GM18858 (cell line): ENCODE measurements at regions not wholly inside any gene's neighbourhood (a gene's known extent, or its start where the extent isn't known, plus 50 kb on each side); places are given as distances from the start of the nearest gene placed in this dataset.
"Not testable (repeated sequence)": the region's sequence is repeated elsewhere in the genome, so short reads cannot be mapped to it uniquely, and the experiment has no call there.

ENCODE experiments used
- ATAC-seq: cut with Tn5 transposase; IDR thresholded peaks from one replicate; pipeline ENCODE4 v1.9.1; 2021; ENCODE audit not compliant: unreplicated experiment

DNA sequence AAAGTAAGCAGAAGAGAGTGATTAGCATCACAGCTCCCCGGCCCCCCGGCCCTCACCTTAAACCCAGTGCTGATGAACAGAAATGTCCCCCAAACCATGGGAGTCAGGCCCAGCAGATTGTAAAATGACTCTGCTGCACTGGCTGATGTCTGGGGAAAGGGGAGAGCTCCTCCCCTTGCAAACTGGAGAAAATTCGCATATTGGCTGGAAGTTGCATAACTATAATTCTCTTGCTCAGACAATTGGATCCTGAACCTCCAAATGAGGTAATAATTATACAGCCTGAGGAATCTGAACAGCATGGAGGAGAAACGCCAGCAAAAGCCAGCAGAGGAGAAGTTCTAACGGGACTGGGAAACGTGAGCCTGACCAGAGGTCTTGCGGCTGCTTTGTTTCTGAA is 109.7 kb downstream of the C16orf95 start:
- no peak for ATAC-seq

DNA sequence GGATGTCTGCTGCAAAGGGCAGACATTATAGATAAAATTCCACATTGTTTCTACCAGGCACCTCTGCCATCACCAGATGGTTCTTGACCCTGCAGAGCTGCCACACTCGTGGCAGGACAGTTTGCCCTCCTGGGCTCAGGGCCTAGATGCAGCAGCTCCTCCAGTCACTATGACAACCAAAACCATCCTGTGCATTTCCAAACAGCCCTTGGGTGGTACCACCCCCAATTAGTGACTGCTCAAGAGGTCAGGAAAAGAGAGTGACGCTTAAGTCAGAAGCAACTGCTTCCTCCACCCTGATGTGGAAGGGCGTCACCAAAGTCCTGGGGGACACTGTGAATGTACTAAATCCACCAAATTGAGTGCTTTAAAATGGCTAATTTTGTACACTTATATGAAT is 109.2 kb downstream of the C16orf95 start:
- ATAC-seq: no peak

DNA sequence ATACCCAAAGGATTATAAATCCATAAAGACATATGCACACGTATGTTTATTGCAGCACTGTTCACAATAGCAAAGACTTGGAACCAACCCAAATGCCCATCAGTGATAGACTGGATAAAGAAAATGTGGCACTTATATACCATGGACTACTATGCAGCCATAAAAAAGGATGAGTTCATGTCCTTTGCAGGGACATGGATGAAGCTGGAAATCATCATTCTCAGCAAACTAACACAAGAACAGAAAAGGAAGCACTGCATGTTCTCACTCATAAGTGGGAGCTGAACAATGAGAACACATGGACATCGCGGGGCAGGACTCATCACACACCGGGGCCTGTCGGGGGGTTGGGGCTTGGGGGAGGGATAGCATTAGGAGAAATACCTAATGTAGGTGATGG is 108.2 kb downstream of the C16orf95 start:
- not testable (repeated sequence) for ATAC-seq

DNA sequence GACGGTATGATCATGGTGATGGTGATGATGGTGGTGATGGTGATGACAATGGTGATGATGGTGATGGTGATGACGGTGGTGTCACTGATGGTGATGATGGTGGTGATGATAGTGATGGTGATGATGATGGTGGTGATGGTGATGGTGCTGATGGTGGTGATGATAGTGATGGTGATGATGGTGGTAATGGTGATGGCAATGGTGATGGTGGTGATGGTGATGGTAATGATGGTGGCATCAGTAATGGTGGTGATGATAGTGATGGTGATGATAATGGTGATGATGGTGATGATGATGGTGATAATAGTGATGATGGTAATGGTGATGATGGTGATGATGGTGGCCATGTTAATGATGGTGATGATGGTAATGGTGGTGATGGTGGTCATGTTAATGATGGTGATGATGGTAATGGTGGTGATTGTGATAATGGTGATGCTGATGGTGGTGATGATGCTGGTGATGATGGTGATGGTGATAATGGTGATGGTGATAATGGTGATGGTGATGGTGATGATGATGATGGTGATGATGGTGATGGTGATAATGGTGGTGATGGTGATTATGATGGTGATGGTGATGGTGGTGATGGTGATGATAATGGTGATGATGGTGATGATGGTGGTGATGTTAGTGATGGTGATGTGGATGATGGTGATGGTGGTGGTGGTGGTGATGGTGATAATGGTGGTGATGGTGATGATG is 107.2 kb downstream of the C16orf95 start:
- no peak for ATAC-seq

DNA sequence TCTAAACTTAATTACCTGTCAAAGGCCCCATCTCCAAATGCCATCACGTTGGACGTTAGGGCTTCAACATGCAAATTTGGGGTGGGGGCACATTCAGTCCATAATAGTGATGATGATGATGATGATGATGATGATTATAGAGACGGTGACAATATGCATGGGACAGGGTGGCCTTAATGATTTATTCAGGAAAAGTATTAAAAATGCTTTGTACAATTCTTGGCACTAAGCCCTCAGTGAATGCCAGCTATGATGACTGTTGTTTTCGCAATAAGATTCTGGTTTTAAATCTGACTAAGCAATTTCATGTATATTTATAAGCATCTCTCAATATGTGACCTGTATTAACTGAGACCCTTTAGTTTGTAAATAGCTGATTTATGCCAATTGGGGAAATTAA is 106.3 kb downstream of the C16orf95 start:
- ATAC-seq: no peak

DNA sequence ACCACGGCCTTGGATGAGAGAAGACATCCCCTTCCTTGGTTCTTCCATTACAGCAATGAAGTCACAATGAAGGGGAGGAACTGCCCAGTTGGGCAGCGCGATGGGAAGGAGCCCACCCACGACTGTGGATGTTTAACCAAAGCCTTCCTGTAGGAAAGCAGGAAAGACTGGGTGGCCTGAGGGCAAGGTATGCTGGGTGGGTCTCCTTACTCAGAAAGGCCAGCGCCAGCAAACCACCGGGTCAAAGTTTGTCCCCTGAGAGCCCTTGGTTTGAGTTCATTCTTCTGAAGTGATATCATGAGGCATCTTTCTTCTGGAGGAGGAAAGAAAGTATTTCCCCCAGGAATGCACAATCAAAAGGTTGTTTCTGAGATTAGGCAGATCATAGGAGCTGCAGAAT is 105.2 kb downstream of the C16orf95 start:
- no peak for ATAC-seq

DNA sequence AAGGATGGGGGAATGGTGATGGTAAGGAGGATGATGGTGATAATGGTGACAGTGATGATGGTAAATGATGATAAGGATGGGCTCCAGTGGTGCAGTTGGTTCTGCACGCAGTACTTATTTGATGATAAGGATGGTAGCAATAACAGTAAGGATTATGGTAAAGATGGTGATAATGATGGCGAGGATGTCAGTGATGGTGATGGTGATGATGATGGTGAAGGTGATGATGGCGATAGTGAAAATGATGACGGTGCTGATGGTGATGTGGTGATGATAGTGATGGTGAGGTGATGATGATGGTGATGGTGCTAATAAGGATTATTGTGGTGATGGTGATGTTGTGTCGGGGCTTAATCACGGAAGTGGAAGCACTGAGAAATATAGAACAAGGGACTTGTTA is 103.7 kb downstream of the C16orf95 start:
- ATAC-seq: no peak

DNA sequence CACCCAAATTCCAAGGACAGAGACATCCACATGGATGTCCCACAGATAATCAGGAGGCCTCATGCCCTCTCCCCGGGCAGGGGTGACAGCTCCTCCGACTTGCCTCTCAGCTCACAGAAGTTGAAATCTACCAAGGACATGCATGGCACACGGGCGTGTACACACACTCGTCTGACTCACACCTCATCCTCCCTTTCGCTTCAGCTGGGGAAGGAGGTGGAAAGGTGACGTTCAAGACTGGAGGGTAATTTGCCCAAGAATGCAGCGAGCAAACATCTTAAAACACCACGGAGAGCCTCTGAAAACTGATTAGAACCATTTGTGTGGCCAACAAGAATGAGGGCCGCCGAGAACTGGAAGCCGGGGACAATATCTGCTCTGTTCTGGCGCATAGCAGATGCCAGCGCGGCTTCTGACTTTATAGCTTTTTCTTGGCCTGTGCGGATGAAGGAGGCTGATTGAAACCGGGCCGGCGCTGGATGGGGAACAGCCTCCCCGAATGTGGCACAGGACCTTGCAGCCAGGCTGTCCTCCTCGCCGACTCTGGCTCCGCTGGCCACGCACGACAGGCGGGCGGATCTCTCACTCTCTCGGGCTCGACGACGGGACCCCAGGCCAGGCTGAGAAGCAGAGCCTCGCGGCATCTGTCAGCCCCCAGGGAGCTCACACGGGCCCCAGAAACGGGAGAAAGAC is 100.9 kb downstream of the C16orf95 start:
- no peak for ATAC-seq

DNA sequence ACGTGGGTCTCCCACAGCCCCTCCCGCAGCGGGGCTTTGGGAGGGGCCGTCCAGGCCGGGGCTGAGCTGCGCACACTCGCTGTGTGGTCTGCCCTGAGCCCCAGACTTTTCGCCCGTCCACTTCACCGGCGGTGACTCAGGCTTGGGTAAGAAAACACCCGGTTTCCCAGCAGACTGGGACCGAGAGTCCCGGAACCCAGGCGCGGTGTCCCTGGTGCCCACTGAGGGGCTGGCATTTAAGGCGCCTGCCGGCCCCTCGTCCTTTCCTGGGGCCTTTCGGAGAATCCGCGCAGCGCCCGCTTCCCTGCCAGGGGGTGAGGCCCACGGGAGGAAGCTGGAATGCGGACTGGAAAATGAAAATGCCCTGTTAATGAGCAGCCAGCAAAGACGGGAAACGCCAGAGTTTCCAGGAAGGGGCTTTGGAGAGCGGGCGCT is 100.3 kb downstream of the C16orf95 start:
- no peak for ATAC-seq

DNA sequence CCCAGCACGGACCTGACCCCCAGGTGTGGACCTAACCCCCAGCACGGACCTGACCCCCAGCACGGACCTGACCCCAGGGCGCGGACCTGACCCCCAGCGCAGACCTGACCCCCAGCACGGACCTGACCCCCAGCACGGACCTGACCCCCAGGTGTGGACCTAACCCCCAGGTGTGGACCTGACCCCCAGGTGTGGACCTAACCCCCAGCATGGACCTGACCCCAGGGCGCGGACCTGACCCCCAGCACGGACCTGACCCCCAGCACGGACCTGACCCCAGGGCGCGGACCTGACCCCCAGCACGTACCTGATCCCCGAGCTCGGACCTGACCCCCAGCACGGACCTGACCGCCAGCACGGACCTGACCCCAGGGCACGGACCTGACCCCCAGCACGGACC is 99.4 kb downstream of the C16orf95 start:
- not testable (repeated sequence) for ATAC-seq

DNA sequence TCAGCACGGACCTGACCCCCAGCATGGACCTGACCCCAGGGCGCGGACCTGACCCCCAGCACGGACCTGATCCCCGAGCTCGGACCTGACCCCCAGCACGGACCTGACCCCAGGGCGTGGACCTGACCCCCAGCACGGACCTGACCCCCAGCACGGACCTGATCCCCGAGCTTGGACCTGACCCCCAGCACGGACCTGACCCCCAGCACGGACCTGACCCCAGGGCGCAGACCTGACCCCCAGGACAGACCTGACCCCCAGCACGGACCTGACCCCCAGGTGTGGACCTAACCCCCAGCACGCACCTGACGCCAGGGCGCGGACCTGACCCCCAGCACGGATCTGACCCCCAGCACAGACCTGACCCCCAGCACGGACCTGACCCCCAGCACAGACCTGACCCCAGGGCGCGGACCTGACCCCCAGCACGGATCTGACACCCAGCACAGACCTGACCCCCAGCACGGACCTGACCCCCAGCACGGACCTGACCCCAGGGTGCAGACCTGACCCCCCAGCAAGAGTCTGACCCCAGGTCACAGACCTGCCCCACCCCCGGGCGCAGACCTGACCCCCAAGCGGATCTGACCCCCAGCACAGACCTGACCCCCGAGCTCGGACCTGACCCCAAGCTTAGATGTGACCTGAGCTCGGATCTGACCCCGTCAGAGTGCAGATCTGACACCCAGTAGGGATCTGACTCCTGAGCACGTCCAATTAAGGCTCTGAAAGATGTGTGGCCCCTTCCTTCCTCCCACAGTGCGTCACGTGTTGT is 98.7 kb downstream of the C16orf95 start:
- no peak for ATAC-seq

DNA sequence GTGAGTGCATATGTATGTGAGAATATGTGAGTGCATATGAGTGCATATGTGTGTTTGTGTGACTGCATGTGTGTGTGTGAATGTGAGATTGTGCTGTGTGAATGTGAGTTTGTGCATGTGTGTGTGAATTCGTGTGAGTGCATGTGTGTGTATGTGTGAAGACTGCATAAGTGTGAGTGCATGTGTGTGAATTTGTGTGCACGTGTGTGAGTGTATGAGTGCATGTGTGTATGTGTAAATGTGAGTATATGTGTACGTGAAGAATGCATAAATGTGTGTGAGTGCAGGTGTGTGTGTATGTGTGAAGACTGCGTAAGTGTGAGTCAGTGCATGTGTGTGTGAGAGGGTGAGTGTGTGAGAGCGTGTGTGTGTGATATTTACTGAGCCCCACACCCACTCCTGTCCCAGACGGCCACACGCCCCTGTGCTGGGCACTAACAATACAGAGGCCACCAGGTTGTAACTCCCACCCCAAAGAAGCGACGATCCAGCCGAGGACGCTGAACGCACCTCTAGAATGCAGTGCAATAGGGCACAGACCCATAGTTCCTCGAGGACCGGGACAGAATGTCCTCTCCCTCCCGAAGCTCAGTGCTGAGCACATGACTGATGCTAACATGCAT is 97.8 kb downstream of the C16orf95 start:
- ATAC-seq: no peak

DNA sequence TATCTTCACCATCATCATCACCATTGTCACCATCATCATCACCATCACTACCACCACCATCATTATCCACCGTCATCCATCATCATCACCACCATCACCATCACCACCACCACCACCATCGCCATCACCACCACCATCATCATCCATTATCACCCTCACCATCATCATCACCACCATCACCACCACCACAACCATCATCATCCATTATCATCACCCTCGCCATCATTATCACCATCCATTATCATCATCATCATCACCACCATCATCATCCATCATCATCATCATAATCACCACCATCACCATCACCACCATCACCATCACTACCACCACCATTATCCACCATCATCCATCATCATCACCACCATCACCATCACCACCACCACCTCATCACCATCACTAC is 95.6 kb downstream of the C16orf95 start:
- ATAC-seq: no peak

DNA sequence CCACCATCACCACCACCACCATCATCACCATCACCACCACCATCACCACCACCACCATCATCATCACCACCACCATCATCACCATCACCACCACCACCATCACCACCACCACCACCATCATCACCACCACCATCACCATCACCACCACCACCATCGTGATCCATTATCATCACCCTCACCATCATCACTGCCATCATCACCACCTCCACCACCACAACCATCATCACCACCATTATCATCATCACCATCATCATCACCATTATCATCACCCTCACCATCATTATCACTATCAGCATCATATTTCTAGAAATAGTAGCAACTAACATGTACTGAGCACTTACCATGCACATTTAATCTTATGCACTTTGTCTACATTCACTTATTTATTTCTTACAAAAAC is 94.9 kb downstream of the C16orf95 start:
- no peak for ATAC-seq

DNA sequence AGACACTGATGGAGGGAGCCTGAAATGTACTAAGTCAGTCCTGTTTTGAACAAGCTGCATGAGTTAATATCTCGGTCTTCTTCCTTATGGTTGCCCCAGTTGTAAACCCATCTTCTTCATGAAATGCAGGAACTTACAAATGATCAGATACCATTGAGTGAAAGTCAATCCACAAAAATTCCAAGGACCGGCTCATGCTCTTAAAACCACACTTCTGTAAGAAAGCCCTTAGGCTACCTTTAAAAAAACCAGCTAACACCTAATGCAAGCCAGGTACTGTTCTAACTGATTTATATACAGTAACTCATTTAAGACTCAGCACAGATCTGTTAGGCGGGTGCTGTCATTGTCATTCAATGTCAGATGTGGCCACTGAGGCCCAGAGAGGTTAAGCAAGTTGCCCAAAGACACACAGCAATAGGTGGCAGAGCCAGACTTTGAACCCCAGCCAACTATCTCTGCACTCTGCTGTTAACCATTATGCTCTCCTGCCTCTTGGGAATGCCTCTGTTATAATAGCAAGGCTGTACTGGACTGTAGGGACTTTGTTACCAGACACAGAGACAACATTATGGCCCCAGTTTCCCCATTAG is 93.4 kb downstream of the C16orf95 start:
- ATAC-seq: no peak

DNA sequence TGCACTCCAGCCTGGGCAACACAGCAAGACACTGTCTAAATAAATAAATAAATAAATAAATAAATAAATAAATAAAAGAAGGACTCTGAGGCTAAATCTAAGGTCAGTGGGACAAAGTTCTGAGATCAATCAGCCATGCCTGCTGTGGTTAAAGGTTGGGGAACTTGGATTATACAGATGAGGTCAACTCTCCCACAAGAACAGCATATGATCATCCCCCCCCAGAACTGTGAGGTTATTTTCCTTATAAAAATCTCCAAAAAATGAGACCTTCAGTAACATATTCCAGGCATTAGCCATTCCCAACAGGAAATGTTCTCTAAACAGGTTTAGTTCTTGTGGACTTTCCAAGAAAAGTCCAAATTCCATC is 90.3 kb downstream of the C16orf95 start:
- no peak for ATAC-seq

DNA sequence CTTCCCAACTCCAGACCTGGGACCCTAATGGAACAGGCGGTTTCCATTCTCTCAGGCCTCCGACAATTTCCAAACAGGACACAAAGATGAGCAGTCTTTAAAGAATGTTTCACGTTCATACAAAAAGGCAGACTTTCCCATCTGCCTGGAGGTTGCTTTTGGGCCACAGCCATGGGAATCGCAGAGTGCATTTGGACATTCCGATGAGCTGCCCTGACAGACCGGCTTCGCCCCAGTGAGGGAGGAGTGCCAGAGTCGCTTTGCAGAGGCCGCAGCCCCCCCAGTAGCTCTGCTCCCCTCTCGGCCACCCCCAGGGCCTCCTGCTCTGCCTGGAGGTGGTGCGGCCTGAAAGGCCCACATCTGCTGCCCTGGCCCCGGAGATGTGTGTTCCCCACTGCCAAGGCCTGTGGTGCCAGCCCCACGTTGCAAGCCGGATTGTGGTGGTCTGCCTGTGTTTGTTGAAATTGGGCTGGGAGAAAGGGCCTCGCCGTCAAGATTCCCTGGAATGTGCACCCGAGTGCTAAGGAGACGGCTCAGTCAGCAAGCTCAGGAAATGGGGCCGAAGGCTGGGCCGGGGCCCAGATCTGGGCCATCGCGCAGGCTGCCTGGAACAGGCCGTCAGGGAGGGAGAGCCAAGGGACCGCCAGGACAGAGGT is 89.8 kb downstream of the C16orf95 start:
- no peak for ATAC-seq

DNA sequence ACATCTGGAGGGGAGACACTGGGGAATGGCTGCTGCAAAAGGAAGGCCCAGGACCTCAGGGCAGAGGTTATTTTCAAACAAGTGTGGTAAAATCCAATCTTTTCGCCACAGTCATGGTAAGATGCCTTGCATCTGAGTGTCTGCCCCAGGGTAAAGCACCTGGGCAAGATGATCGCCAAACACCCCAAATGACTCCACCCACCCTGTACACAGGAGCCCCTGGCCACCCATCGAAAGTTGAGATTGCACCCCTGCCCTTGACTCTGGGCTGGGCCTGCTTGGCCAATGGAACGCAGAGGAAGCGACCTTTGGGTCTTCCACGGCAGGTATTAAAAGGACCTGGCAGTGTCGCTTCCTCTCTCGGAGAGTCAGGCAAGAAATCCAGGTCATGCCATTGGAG is 88.8 kb downstream of the C16orf95 start:
- ATAC-seq: no peak

DNA sequence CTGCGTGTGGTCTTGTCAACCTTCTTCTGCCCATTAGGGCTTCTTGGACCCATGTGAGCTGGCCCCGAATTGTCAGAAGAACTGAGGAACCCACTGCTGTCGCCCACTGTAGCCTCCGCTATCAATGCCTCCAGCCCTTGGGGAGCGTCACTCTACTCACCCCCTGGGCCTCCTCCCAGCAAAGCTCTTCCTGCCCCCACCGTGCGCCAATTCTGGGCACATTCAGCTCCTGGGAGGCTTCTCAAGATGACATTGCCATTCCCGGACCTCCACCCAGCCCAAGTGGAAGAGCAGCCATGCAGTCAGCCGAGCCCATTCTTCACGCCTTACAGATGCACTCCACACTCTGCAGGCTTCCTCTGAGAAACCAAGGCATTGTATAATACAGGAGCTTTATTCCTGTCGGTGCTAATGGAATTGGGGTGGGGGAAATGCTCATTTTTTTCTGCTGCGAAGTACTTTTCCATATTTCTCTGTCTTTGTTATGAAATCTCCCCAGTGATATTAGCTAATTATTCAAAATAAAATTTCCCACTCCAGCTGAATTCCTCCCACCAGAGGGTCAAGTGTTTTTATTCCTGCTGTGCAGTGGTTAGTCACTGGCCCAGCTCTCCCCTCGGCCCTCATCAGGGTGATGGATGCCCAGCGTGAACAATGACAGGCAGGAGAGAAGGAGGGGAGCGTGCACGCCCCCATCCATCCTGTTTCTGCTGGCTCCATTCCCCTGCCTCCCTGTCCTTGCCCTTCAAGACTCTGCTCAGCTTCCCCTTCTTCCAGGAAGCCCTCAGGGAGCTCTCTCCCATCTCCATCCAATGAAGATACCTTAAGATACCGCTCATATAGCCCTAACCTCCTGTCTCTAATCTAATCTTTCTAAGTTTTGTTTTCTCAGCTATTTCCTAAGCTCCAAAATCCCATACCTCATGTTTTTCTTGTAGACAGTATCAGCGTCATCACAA is 87.7 kb downstream of the C16orf95 start:
- ATAC-seq: no peak

DNA sequence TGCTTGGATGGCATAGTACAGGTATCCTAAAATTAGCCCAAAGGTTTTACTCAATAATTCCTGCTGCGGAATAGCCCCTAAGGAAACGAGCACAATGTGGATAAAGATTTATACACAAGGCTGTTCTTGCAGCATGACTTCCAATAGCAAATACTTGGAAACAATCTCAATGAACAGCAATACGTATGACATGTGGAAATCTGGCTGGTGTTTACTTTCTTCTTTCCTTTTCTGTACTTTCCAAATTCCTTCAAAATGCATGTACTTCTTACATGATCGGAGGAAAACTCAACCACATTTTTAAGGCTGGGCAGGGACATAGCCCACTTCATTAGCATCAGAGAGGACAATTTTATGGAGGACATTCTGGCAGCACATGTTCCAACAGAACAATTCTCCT is 86.6 kb downstream of the C16orf95 start:
- no peak for ATAC-seq
